ENCODE measurements at regions not wholly inside any gene's neighbourhood (a gene's known extent, or its start where the extent isn't known, plus 50 kb on each side); places are given as distances from the start of the nearest gene placed in this dataset.

DNA sequence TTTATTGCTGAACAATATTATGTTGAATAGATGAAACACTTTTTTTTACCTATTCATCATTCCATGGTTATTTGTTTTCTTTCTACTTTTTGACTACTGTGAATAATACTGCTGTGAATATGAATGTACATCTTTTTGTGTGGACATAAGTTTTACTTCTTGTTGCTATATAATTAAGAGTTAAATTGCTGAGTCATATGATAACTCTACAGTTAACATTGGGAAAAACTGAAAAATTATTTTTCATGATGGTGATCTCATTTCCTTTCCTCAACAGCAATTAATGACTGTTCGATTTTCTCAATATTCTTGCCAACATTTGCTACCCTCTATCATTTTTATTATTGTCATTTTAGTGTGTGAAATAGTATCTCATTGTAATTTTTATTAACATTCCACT is 106.9 kb upstream of the TECRL start:
- H3K36me3 ChIP-seq (ENCODE audit: control insufficient read depth in 2 of 3, insufficient read depth in 3 of 3, low read length in 3 of 3): no peaks in the 10 kb centered on the region
- H3K27me3 ChIP-seq (ENCODE audit: control insufficient read depth, insufficient read depth, low read length): no peaks in the 10 kb centered on the region
- H3K4me1 ChIP-seq (ENCODE audit: control insufficient read depth in 2 of 3, insufficient read depth in 2 of 3, low read depth in 1 of 3, low read length in 3 of 3): no peaks in the 10 kb centered on the region
- H3K9ac ChIP-seq (ENCODE audit: low read length in 3 of 3): no peak overlapping the region
- TF ChIP-seq CTCF (IDR thresholded peaks at IDR 0.05; ENCODE audit: borderline replicate concordance, extremely low read depth, insufficient read depth): no peak
- H3K9me3 ChIP-seq (ENCODE audit: control insufficient read depth in 2 of 3, insufficient read depth in 1 of 3, low read length in 3 of 3): no peaks in the 10 kb centered on the region
- DNase-seq: no peak
- FAIRE-seq: no peak
- intact Hi-C loops (cut with DNase I): no loop called here
- no peak overlapping the region for H3K4me3 ChIP-seq (ENCODE audit: low read length in 3 of 3)
- H3K27ac ChIP-seq (ENCODE audit: low read depth in 2 of 2, low read length in 2 of 2): no peak overlapping the region

DNA sequence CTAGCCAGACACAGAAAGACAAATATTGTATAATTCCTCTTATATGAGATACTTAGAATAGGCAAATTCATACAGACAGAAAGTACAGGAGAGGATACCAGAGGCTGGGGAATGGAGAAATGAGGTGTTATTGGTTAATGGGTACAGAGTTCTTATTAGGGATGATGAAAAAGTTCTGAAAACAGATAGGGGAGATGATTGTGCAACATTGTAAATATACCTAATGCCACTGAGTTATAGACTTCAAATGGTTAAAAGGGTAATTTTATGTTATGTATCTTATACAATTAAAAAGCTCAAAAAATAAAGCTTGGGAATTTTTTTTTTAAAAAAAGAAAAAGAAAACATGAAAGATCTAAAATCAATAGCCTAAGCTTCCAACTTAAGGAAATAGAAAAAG is 98.8 kb upstream of the TECRL start:
- no peak overlapping the region for H3K9ac ChIP-seq (ENCODE audit: low read length in 3 of 3)
- no peaks in the 10 kb centered on the region for H3K9me3 ChIP-seq (ENCODE audit: control insufficient read depth in 2 of 3, insufficient read depth in 1 of 3, low read length in 3 of 3)
- H3K4me3 ChIP-seq (ENCODE audit: low read length in 3 of 3): no peak overlapping the region
- DNase-seq: no peak
- no peak for TF ChIP-seq CTCF (IDR thresholded peaks at IDR 0.05; ENCODE audit: borderline replicate concordance, extremely low read depth, insufficient read depth)
- no peak for FAIRE-seq
- H3K4me1 ChIP-seq (ENCODE audit: control insufficient read depth in 2 of 3, insufficient read depth in 2 of 3, low read depth in 1 of 3, low read length in 3 of 3): no peaks in the 10 kb centered on the region
- no peaks in the 10 kb centered on the region for H3K36me3 ChIP-seq (ENCODE audit: control insufficient read depth in 2 of 3, insufficient read depth in 3 of 3, low read length in 3 of 3)
- H3K27ac ChIP-seq (ENCODE audit: low read depth in 2 of 2, low read length in 2 of 2): no peak overlapping the region
- no peaks in the 10 kb centered on the region for H3K27me3 ChIP-seq (ENCODE audit: control insufficient read depth, insufficient read depth, low read length)
- intact Hi-C loops (cut with DNase I): no loop called here

- DNase-seq (no peak), FAIRE-seq (no peak)
- H3K27me3 ChIP-seq (ENCODE audit: control insufficient read depth, insufficient read depth, low read length): no peaks in the 10 kb centered on the region
- H3K27ac ChIP-seq (ENCODE audit: low read depth in 2 of 2, low read length in 2 of 2): no peak overlapping the region
- no peak for TF ChIP-seq CTCF (IDR thresholded peaks at IDR 0.05; ENCODE audit: borderline replicate concordance, extremely low read depth, insufficient read depth)
- no peak overlapping the region for H3K9ac ChIP-seq (ENCODE audit: low read length in 3 of 3)
- no peak overlapping the region for H3K4me3 ChIP-seq (ENCODE audit: low read length in 3 of 3)
- intact Hi-C loops (cut with DNase I): no loop called here
- no peaks in the 10 kb centered on the region for H3K36me3 ChIP-seq (ENCODE audit: control insufficient read depth in 2 of 3, insufficient read depth in 3 of 3, low read length in 3 of 3)
- H3K4me1 ChIP-seq (ENCODE audit: control insufficient read depth in 2 of 3, insufficient read depth in 2 of 3, low read depth in 1 of 3, low read length in 3 of 3): no peaks in the 10 kb centered on the region
- no peaks in the 10 kb centered on the region for H3K9me3 ChIP-seq (ENCODE audit: control insufficient read depth in 2 of 3, insufficient read depth in 1 of 3, low read length in 3 of 3)
Observed at GRCh38 chr4:64503945-64504675, 94.9 kb upstream of the TECRL start.

GRCh38 chr4:64503416-64503815 is 94.2 kb upstream of the TECRL start:
- no peak for FAIRE-seq
- Histone ChIP-seq H3K27me3 (ENCODE audit: control insufficient read depth, insufficient read depth, low read length) (no peaks in the 10 kb centered on the region), H3K4me1 (ENCODE audit: control insufficient read depth in 2 of 3, insufficient read depth in 2 of 3, low read depth in 1 of 3, low read length in 3 of 3) (no peaks in the 10 kb centered on the region), H3K9ac (ENCODE audit: low read length in 3 of 3) (no peak overlapping the region), H3K36me3 (ENCODE audit: control insufficient read depth in 2 of 3, insufficient read depth in 3 of 3, low read length in 3 of 3) (no peaks in the 10 kb centered on the region), H3K4me3 (ENCODE audit: low read length in 3 of 3) (no peak overlapping the region), H3K9me3 (ENCODE audit: control insufficient read depth in 2 of 3, insufficient read depth in 1 of 3, low read length in 3 of 3) (no peaks in the 10 kb centered on the region), H3K27ac (ENCODE audit: low read depth in 2 of 2, low read length in 2 of 2) (no peak overlapping the region)
- TF ChIP-seq CTCF (IDR thresholded peaks at IDR 0.05; ENCODE audit: borderline replicate concordance, extremely low read depth, insufficient read depth): no peak
- DNase-seq: no peak
- intact Hi-C loops (cut with DNase I): no loop called here

All from kidney (tissue), 13 donors.